HFFc6 (cell line): ENCODE measurements at regions not wholly inside any gene's neighbourhood (a gene's known extent, or its start where the extent isn't known, plus 50 kb on each side); places are given as distances from the start of the nearest gene placed in this dataset.

Experiments
- DNase-seq: peaks from one replicate; pipeline ENCODE4 v3.0.0-alpha.2; 2018
- H3K27ac Mint-ChIP-seq: 2 replicates; pipeline ENCODE4 v1.8.0; 2020; ENCODE audit warnings: mild to moderate bottlenecking, mixed read lengths
- H3K27me3 Mint-ChIP-seq: 2 replicates; pipeline ENCODE4 v1.8.0; 2021; ENCODE audit warnings: mild to moderate bottlenecking, moderate library complexity, mixed read lengths; ENCODE audit not compliant: insufficient read depth
- H3K36me3 Mint-ChIP-seq: 2 replicates; pipeline ENCODE4 v1.8.0; 2021; ENCODE audit warnings: low read depth, mixed read lengths
- H3K4me1 Mint-ChIP-seq: 2 replicates; pipeline ENCODE4 v1.8.0; 2020; ENCODE audit warnings: low read depth, mixed read lengths
- H3K4me3 Mint-ChIP-seq: 2 replicates; pipeline ENCODE4 v1.8.0; 2020; ENCODE audit warnings: mild to moderate bottlenecking, moderate library complexity, mixed read lengths
- H3K9me3 Mint-ChIP-seq: 2 replicates; pipeline ENCODE4 v1.8.0; 2020; ENCODE audit warnings: mild to moderate bottlenecking, mixed read lengths
- TF ChIP-seq, protein P1 (sequence below): fragments of 200-600 bp; sonication (generic); IDR thresholded peaks from 2 replicates; pipeline ENCODE4 v1.5.0; 2021; ENCODE audit warnings: antibody characterized with exemption, mild to moderate bottlenecking

DNA sequence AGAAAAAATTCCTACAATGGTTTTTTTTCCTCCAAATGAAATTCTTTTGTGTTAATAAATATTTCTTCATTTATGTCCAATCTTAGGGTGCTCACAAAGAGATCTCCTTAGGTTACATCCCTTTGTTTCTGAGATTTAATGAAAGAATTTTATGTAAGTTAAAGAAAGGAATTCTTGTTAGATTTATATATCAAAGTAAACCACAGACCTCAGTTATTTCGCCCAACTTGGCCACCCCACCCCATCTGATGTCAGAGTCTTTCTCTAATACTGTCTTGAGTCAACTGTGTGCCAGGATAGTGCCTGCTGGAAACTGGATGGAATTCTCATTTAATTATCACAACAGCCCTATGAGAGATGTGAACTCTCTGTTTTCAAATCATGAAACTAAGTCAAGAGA, 259.9 kb downstream of the OPA1 start:
- DNase-seq = no peak
- Mint-ChIP-seq H3K4me3 (no peak overlapping the region), H3K27ac (no peak overlapping the region), H3K27me3 (peaks cover 6% of the 10 kb centered on the region), H3K36me3 (no peaks in the 10 kb centered on the region), H3K4me1 (no peaks in the 10 kb centered on the region), H3K9me3 (no peaks in the 10 kb centered on the region)
- TF ChIP-seq, protein P1, sequence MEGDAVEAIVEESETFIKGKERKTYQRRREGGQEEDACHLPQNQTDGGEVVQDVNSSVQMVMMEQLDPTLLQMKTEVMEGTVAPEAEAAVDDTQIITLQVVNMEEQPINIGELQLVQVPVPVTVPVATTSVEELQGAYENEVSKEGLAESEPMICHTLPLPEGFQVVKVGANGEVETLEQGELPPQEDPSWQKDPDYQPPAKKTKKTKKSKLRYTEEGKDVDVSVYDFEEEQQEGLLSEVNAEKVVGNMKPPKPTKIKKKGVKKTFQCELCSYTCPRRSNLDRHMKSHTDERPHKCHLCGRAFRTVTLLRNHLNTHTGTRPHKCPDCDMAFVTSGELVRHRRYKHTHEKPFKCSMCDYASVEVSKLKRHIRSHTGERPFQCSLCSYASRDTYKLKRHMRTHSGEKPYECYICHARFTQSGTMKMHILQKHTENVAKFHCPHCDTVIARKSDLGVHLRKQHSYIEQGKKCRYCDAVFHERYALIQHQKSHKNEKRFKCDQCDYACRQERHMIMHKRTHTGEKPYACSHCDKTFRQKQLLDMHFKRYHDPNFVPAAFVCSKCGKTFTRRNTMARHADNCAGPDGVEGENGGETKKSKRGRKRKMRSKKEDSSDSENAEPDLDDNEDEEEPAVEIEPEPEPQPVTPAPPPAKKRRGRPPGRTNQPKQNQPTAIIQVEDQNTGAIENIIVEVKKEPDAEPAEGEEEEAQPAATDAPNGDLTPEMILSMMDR = no peak

DNA sequence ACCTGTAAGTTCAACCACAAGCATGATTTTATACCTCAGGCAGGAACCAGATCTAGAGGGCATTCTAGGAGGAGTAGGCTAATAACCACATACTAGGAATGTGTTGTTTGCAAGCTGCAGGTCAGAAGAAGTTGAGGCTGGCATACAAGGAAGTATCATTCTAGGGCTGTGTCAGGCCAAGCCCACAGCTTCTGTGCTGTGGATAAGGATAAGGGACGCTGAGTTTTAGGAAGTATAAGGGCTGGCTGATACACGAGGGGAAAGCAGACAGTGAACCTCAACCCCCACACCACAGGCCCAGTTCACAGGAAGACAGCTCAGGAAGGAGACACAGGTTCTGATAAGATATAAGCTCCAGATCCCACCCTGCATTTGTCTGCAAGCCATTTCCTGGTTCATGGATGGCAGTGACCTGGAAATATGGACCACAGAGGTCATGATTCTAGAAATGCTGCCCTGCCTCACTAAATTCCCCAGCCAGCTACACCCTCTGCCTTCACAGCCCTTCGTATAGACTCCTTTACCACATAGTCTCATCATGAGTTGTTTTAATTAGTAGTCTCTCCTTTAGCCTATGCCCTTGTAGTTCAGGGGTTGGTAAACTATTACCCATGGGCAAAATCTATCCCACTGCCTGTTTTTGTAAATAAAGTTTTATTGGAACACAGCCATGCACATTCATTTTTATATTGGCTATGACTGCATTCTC, 260.7 kb downstream of the OPA1 start:
- TF ChIP-seq, protein P1 = no peak
- H3K9me3 Mint-ChIP-seq = no peaks in the 10 kb centered on the region
- no peak overlapping the region for H3K4me3 Mint-ChIP-seq
- DNase-seq = no peak
- H3K27ac Mint-ChIP-seq = no peak overlapping the region
- no peaks in the 10 kb centered on the region for H3K4me1 Mint-ChIP-seq
- H3K27me3 Mint-ChIP-seq = peaks cover 5% of the 10 kb centered on the region
- no peaks in the 10 kb centered on the region for H3K36me3 Mint-ChIP-seq

DNA sequence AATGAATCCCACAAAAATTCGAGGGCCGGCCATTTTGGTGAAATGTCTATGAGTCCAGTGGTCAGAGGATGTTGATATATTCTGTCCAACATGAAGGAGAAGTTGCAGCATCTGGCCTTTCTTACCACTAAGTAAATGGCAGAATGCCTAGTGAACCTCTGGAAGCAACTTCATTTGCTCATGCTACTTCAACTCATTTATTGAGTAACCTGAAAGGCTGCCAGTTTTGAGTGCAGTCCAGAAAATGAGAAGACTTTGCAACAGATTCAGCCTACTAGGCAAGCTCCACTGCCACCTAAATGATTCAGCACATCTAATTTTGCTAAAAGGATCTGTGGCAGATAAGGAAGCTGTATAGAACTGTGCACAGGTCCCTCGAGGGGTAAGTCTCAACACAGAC, 265.0 kb downstream of the OPA1 start:
- peaks cover 8% of the 10 kb centered on the region; the same call in 1 of the 2 replicates for H3K4me1 Mint-ChIP-seq
- H3K27ac Mint-ChIP-seq = no peak overlapping the region
- H3K27me3 Mint-ChIP-seq = peaks cover 11% of the 10 kb centered on the region
- DNase-seq = peak; percentile 36
- H3K4me3 Mint-ChIP-seq = no peak overlapping the region
- no peaks in the 10 kb centered on the region for H3K9me3 Mint-ChIP-seq
- H3K36me3 Mint-ChIP-seq = no peaks in the 10 kb centered on the region
- TF ChIP-seq, protein P1 = no peak

DNA sequence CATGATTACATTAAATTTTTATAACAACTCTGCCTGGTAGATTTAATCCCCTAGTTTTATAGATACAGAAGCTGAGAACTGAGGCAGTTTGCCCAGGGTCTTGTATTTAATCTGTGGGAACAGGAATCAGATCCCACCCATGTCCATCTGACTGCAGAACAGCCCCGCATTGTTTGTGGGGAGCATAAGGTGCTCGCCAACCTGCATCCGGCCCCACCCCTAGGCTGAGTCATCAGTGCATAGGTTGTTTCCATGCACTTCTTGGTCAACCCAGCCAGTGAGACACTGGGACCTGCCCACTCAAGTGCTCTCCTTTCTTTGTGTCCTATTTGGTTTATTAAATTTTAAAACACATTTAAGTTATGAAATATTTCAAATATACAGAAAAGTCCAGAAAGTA, 266.2 kb downstream of the OPA1 start:
- H3K36me3 Mint-ChIP-seq = no peaks in the 10 kb centered on the region
- peaks cover 8% of the 10 kb centered on the region; the same call in 1 of the 2 replicates for H3K4me1 Mint-ChIP-seq
- DNase-seq = no peak
- no peak overlapping the region for H3K4me3 Mint-ChIP-seq
- TF ChIP-seq, protein P1 = no peak
- H3K27me3 Mint-ChIP-seq = peaks cover 13% of the 10 kb centered on the region
- no peak overlapping the region for H3K27ac Mint-ChIP-seq
- no peaks in the 10 kb centered on the region for H3K9me3 Mint-ChIP-seq

DNA sequence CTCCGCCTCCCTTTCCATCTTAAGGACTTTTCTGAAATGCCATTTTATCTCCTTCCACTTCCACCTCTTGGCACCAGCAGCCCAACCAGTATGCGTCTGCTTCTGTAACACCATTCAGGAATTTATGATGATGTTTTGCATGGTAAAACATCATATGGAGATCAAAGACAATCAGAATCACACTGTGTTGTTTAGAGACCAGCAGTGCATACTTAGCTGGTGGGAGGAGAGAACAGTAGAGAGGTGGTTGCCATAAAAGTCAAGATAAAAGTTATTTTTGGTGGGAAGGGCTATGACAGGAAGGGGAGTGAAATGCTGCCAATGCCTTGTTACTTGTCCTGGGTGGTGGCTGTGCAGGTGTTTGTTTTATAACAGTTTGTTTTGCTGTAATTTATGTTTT, 268.0 kb downstream of the OPA1 start:
- TF ChIP-seq, protein P1 = no peak
- peaks cover 14% of the 10 kb centered on the region for H3K27me3 Mint-ChIP-seq
- H3K36me3 Mint-ChIP-seq = no peaks in the 10 kb centered on the region
- H3K9me3 Mint-ChIP-seq = no peaks in the 10 kb centered on the region
- no peak overlapping the region for H3K27ac Mint-ChIP-seq
- no peak for DNase-seq
- no peak overlapping the region for H3K4me3 Mint-ChIP-seq
- peaks cover 13% of the 10 kb centered on the region for H3K4me1 Mint-ChIP-seq
